Prostate gland (tissue), 2 donors: ENCODE measurements at regions not wholly inside any gene's neighbourhood (a gene's known extent, or its start where the extent isn't known, plus 50 kb on each side); places are given as distances from the start of the nearest gene placed in this dataset.
"Not testable (repeated sequence)": the region's sequence is repeated elsewhere in the genome, so short reads cannot be mapped to it uniquely, and the experiment has no call there.

ENCODE experiments used
- DNase-seq: peaks from one replicate; pipeline ENCODE4 v3.0.0-alpha.2; 2019; ENCODE audit warnings: low spot score
- H3K27ac ChIP-seq, 2 donors: fragments of 200-600 bp; sonication (generic); 2 replicates each; pipeline ENCODE4 v1.5.1; 2017 to 2019
- H3K27me3 ChIP-seq: fragments of 200-600 bp; sonication (generic); replicated peaks from 2 replicates; pipeline ENCODE4 v1.5.1; 2019; ENCODE audit not compliant: insufficient read depth
- H3K36me3 ChIP-seq, 2 donors: fragments of 200-600 bp; sonication (generic); 1 replicate in 1 of 2; 2 replicates in 1 of 2; pipeline versions ENCODE4 v1.5.1 to v1.8.1; 2017 to 2019
- H3K4me1 ChIP-seq: fragments of 200-600 bp; sonication (generic); replicated peaks from 2 replicates; pipeline ENCODE4 v1.5.1; 2019
- H3K4me3 ChIP-seq, 2 donors: fragments of 200-600 bp; sonication (generic); 2 replicates each; pipeline ENCODE4 v1.5.1; 2017 to 2019
- H3K9me3 ChIP-seq: fragments of 200-600 bp; sonication (generic); 2 replicates; pipeline ENCODE4 v1.5.1; 2017
- POLR2A ChIP-seq: fragments of 450-650 bp; IDR thresholded peaks from one replicate; pipeline ENCODE4 v1.6.1; 2016; ENCODE audit warnings: antibody characterized with exemption, mild to moderate bottlenecking
- POLR2AphosphoS5 ChIP-seq: sonication (generic); formaldehyde crosslinking; IDR thresholded peaks from one replicate; pipeline ENCODE4 v1.6.1; 2017; ENCODE audit warnings: antibody characterized with exemption
- WGBS: methylation state at CpG from one replicate; pipeline ENCODE4 v1.1.5; 2018; 5-methylcytosine and 5-hydroxymethylcytosine counted together
- intact Hi-C: fragments of 100-400 bp; cut with DNase I; formaldehyde crosslinking; loops from one replicate; pipeline ENCODE4 v1.14.2; 2022
- TF ChIP-seq, protein P1 (sequence below), 4 experiments: fragments of 200-600 bp in 2 of 4; fragments of 450-650 bp in 2 of 4; sonication (generic) in 2 of 4; IDR thresholded peaks; 1 replicate in 3 of 4; 2 replicates in 1 of 4; pipeline ENCODE4 v1.5.1; 2016 to 2019; ENCODE audit warnings: antibody characterized with exemption in 4 of 4, mild to moderate bottlenecking in 2 of 4, moderate library complexity in 2 of 4

DNA sequence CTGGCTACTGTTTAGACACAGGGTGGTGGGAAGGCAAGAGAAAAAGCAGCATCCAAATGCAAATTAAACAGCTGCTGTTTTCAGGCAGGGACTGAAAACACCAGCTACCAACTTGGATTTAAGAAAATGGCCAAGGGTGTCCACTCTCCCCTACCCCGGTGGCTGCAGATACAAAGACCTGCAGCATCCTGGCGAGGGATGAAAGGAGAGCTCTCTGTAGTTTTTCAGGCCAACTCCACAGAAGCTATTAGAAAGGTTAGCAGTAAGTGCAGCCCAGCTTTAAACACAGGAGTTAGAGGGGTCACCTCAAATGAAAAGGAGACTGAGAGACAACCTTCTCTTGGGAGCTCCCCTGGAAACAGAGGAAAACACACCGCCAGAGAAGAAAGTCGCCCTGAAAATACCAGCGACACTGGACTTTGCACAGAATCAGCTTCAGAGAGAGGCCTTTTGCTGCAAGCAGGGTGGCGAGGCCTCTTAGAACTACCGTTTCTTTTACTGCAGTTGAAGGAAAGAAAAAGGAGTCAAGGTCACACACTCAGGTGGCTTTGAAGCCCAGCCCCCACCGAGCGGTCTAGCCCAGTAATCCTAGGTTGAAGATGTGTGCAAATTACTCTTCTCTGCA lies 74.4 kb upstream of the TIAM1 start:
- H3K4me1 ChIP-seq: no peaks in the 10 kb centered on the region
- H3K36me3 ChIP-seq: no peaks in the 10 kb centered on the region
- H3K27ac ChIP-seq: no peak overlapping the region
- no peaks in the 10 kb centered on the region for H3K27me3 ChIP-seq
- WGBS: 86% methylated on average over 9 of the region's 9 CpGs
- no peak overlapping the region for H3K4me3 ChIP-seq
- no peak for DNase-seq
- intact Hi-C loops: no loop called here
- no peaks in the 10 kb centered on the region for H3K9me3 ChIP-seq
- TF ChIP-seq, protein P1, sequence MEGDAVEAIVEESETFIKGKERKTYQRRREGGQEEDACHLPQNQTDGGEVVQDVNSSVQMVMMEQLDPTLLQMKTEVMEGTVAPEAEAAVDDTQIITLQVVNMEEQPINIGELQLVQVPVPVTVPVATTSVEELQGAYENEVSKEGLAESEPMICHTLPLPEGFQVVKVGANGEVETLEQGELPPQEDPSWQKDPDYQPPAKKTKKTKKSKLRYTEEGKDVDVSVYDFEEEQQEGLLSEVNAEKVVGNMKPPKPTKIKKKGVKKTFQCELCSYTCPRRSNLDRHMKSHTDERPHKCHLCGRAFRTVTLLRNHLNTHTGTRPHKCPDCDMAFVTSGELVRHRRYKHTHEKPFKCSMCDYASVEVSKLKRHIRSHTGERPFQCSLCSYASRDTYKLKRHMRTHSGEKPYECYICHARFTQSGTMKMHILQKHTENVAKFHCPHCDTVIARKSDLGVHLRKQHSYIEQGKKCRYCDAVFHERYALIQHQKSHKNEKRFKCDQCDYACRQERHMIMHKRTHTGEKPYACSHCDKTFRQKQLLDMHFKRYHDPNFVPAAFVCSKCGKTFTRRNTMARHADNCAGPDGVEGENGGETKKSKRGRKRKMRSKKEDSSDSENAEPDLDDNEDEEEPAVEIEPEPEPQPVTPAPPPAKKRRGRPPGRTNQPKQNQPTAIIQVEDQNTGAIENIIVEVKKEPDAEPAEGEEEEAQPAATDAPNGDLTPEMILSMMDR (IDR thresholded peaks at IDR 0.05): no peak
- TF ChIP-seq POLR2AphosphoS5 (no peak), POLR2A (no peak)

DNA sequence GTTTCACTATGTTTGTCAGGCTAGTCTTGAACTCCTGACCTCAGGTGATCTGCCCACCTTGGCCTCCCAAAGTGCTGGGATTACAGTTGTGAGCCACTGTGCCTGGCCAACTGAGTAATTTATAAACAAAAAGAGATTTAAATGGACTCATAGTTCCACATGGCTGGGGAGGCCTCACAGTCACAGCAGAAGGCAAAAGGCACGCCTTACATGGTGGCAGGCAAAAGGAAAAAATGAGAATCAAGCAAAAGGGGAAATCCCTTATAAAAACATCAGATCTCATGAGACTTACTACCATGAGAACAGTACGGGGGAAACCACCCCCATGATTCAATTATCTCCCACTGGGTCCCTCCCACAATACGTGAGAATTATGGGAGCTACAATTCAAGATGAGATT lies 73.2 kb upstream of the TIAM1 start:
- H3K4me1 ChIP-seq, H3K4me3 ChIP-seq, intact Hi-C loops, H3K27me3 ChIP-seq, H3K27ac ChIP-seq, DNase-seq, H3K36me3 ChIP-seq, H3K9me3 ChIP-seq: not testable (repeated sequence)
- 95% methylated on average over 3 of the region's 3 CpGs for WGBS

DNA sequence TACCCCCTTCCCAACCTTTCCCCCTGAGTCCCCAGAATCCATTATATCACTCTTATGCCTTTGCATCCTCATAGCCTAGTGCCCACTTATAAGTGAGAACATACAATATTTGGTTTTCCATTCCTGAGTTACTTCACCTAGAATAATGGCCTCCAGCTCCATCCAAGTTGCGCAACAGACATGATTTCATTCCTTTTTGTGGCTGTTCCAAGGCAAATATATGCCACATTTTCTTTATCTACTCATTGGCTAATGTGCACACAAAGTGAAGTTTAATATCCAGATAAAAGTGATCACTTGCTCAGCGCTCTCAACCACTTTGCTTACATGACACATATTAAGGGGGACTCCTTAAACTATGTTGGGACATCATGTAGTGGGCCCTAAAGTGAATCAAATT lies 72.4 kb upstream of the TIAM1 start:
- intact Hi-C loops: no loop called here
- H3K4me3 ChIP-seq: no peak overlapping the region
- no peaks in the 10 kb centered on the region for H3K9me3 ChIP-seq
- DNase-seq: no peak
- TF ChIP-seq, protein P1 (IDR thresholded peaks at IDR 0.05): no peak
- TF ChIP-seq POLR2A (no peak), POLR2AphosphoS5 (no peak)
- 56% methylated on average over 2 of the region's 2 CpGs for WGBS
- H3K27me3 ChIP-seq: no peaks in the 10 kb centered on the region
- no peak overlapping the region for H3K27ac ChIP-seq
- no peaks in the 10 kb centered on the region for H3K4me1 ChIP-seq
- H3K36me3 ChIP-seq: no peaks in the 10 kb centered on the region

DNA sequence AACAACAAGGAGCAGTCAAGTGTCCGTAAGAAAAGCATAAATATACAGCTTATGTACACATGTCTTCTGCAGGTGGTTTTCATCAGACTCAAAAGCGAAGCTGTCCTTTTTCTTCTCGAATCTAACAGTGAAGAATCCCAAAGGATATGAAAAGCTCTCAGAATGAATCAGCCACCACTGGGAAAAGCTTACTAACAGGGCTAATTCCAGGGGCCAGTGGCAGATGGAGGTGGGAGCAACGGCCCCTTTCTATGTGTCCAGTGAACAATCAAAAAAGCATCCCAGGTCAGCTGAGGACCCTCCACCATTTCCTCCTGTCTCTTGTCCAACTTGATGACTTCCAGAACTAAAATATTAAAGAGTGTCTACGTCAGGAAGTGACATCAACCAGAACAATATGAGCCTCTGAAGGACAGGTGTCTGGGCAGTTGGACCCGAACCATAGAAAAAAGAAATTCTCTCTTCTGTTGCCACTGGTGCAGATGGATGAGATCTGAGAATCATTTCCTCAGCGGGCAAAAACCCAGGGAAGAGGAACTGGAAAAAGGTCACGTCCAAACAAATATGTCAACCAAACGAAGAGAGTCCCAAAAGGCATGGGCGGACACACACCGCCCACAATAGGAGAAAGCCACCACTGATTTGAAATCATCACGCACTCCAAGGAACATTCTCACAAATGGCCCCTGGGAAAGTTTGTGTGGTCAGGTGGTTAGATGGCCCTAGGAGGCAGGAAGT lies 70.4 kb upstream of the TIAM1 start:
- no peaks in the 10 kb centered on the region for H3K4me1 ChIP-seq
- DNase-seq: no peak
- no peaks in the 10 kb centered on the region for H3K9me3 ChIP-seq
- no peak overlapping the region for H3K4me3 ChIP-seq
- no peak for TF ChIP-seq POLR2AphosphoS5
- TF ChIP-seq, protein P1 (IDR thresholded peaks at IDR 0.05): no peak
- no peak for TF ChIP-seq POLR2A
- intact Hi-C loops: no loop called here
- H3K27ac ChIP-seq: no peak overlapping the region
- no peaks in the 10 kb centered on the region for H3K36me3 ChIP-seq
- WGBS: 91% methylated on average over 12 of the region's 12 CpGs
- no peaks in the 10 kb centered on the region for H3K27me3 ChIP-seq

DNA sequence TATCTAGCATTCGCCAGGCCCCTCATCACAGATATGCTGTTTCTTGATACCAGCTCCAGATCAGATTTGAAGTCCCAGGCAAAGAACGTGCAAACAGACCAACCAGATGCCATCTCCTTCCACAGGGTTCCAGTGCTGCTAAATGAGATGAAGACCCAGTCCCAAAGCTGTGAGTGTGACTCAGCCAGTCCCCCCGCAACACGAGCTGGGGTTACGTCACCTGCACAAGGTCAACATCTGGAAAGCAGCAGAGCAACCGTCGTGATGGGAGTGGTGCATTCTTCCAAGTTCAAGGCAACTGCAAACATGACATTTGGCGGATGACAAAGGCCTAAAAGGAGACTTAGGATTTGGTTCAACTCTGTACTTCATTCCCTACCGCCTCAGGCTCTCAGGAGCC lies 69.6 kb upstream of the TIAM1 start:
- intact Hi-C loops: no loop called here
- 81% methylated on average over 9 of the region's 9 CpGs for WGBS
- TF ChIP-seq POLR2AphosphoS5: no peak
- no peak for TF ChIP-seq POLR2A
- TF ChIP-seq, protein P1 (IDR thresholded peaks at IDR 0.05): no peak

More for the DNA sequence above, 69.6 kb upstream of the TIAM1 start:
- no peaks in the 10 kb centered on the region for H3K9me3 ChIP-seq
- H3K27me3 ChIP-seq: no peaks in the 10 kb centered on the region
- no peak for DNase-seq
- H3K36me3 ChIP-seq: no peaks in the 10 kb centered on the region
- no peak overlapping the region for H3K4me3 ChIP-seq
- H3K27ac ChIP-seq: no peak overlapping the region
- H3K4me1 ChIP-seq: no peaks in the 10 kb centered on the region
